HG03097 (cell line): ENCODE measurements at regions not wholly inside any gene's neighbourhood (a gene's known extent, or its start where the extent isn't known, plus 50 kb on each side); places are given as distances from the start of the nearest gene placed in this dataset.

Experiments
- ATAC-seq: cut with Tn5 transposase; IDR thresholded peaks from one replicate; pipeline ENCODE4 v1.9.1; 2021; ENCODE audit not compliant: unreplicated experiment, low FRiP score

- ATAC-seq, result no peak
Observed at GRCh38 chr20:60535211-60535610, 577.0 kb downstream of the CDH26 start.

GRCh38 chr20:60540591-60540990, 582.4 kb downstream of the CDH26 start:
- no peak for ATAC-seq

- ATAC-seq, result no peak
Observed at GRCh38 chr20:60541991-60542390, 583.8 kb downstream of the CDH26 start.

- ATAC-seq, result no peak
Observed at GRCh38 chr20:60543598-60543997, 585.4 kb downstream of the CDH26 start.

- ATAC-seq, result no peak
Observed at GRCh38 chr20:60553095-60553494, 594.9 kb downstream of the CDH26 start.

- no peak for ATAC-seq
Observed at GRCh38 chr20:60558486-60558885, 600.3 kb downstream of the CDH26 start.

GRCh38 chr20:60559462-60559861, 601.2 kb downstream of the CDH26 start:
- no peak for ATAC-seq

- no peak for ATAC-seq
Observed at GRCh38 chr20:60561052-60561451, 602.8 kb downstream of the CDH26 start.

- ATAC-seq, result no peak
Observed at GRCh38 chr20:60565083-60565482, 606.9 kb downstream of the CDH26 start.

- no peak for ATAC-seq
Observed at GRCh38 chr20:60565551-60565950, 607.3 kb downstream of the CDH26 start.

- ATAC-seq, result no peak
Observed at GRCh38 chr20:60569116-60569515, 610.9 kb downstream of the CDH26 start.

GRCh38 chr20:60570481-60571277, 612.5 kb downstream of the CDH26 start:
- no peak for ATAC-seq

- ATAC-seq, result no peak
Observed at GRCh38 chr20:60573003-60573680, 614.9 kb downstream of the CDH26 start.

- no peak for ATAC-seq
Observed at GRCh38 chr20:60576236-60576635, 618.0 kb downstream of the CDH26 start.

GRCh38 chr20:60579941-60580515, 621.8 kb downstream of the CDH26 start:
- no peak for ATAC-seq

GRCh38 chr20:60581606-60582115, 623.4 kb downstream of the CDH26 start:
- ATAC-seq, result no peak

GRCh38 chr20:60583741-60584140, 625.5 kb downstream of the CDH26 start:
- ATAC-seq, result no peak

- ATAC-seq, result no peak
Observed at GRCh38 chr20:60584221-60584620, 626.0 kb downstream of the CDH26 start.

- no peak for ATAC-seq
Observed at GRCh38 chr20:60585651-60586050, 627.4 kb downstream of the CDH26 start.

- ATAC-seq, result no peak
Observed at GRCh38 chr20:60586269-60587050, 628.2 kb downstream of the CDH26 start.

GRCh38 chr20:60587986-60588385, 629.8 kb downstream of the CDH26 start:
- ATAC-seq, result no peak
